Type B pancreatic cell (in vitro differentiated cells): ENCODE measurements at regions not wholly inside any gene's neighbourhood (a gene's known extent, or its start where the extent isn't known, plus 50 kb on each side); places are given as distances from the start of the nearest gene placed in this dataset.

Experiments
- DNase-seq: peaks from one replicate; pipeline ENCODE4 v3.0.0; 2021; ENCODE audit warnings: mixed read lengths; ENCODE audit not compliant: unreplicated experiment; ENCODE audit errors: extremely low spot score
- H3K27ac Mint-ChIP-seq: 2 replicates; pipeline ENCODE4 v1.8.0; 2021; ENCODE audit warnings: mild to moderate bottlenecking, mixed read lengths
- H3K27me3 Mint-ChIP-seq: 2 replicates; pipeline ENCODE4 v1.8.0; 2021; ENCODE audit warnings: mixed read lengths
- H3K36me3 Mint-ChIP-seq: 2 replicates; pipeline ENCODE4 v1.8.0; 2021; ENCODE audit warnings: mixed read lengths
- H3K4me1 Mint-ChIP-seq: one replicate; pipeline ENCODE4 v1.8.0; 2021; ENCODE audit warnings: mixed read lengths; ENCODE audit not compliant: unreplicated experiment
- H3K4me3 Mint-ChIP-seq: 2 replicates; pipeline ENCODE4 v1.8.0; 2021; ENCODE audit warnings: mild to moderate bottlenecking, mixed read lengths
- H3K9me3 Mint-ChIP-seq: 2 replicates; pipeline ENCODE4 v1.8.0; 2021; ENCODE audit warnings: mixed read lengths
- CTCF ChIP-seq: fragments of 200-600 bp; sonication (generic); conservative IDR thresholded peaks from 2 replicates; pipeline ENCODE4 v1.5.0; 2021; ENCODE audit warnings: antibody characterized with exemption, mild to moderate bottlenecking

DNA sequence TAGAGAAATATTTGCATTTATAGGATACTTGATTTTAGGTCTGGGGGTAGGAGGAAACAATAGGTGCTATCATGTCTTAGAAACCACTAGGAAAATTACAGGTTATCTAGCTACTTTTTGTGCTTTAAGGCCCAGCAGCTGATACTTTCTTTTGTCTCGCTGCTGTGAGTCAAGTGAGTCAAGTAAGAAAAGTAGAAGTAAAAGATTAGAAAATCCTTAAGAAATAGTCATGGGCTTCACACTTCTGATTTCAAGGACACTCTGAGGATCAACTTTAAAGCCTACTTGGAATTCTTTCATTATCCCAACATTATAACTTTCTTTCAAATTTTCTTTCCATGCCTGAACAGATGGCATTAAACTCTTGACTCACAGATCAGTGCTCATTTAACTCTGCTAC lies 95.2 kb upstream of the RBMS3 start:
- H3K4me1 Mint-ChIP-seq: no peaks in the 10 kb centered on the region
- H3K9me3 Mint-ChIP-seq: peaks cover 10% of the 10 kb centered on the region
- TF ChIP-seq CTCF: no peak
- H3K36me3 Mint-ChIP-seq: no peaks in the 10 kb centered on the region
- no peaks in the 10 kb centered on the region for H3K27me3 Mint-ChIP-seq
- no peak for DNase-seq
- no peak overlapping the region for H3K4me3 Mint-ChIP-seq
- H3K27ac Mint-ChIP-seq: no peak overlapping the region

DNA sequence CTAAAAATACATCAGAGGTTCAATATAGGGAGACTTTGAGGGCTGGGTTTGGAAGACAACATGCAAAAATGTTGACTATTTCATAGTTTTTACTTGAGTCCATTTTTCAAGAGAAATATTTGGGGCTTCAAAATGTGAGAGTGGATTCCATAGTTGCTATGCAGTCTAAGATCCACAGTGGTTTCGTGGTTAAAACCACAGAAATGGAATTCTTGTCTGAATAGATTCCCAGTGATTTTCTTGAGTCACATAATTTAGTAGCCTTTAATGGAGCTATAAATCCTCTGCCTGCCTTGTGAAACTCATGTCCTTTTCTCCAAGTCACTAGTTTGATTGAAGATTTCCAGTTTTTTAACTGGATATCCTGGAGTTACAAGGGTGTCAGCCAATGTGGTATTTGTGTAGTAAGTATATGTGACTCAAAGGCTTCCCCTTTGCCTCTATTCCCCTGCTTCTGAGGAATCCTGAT lies 94.7 kb upstream of the RBMS3 start:
- Mint-ChIP-seq H3K36me3 (no peaks in the 10 kb centered on the region), H3K27me3 (no peaks in the 10 kb centered on the region), H3K4me1 (no peaks in the 10 kb centered on the region), H3K4me3 (no peak overlapping the region), H3K9me3 (peaks cover 5% of the 10 kb centered on the region), H3K27ac (no peak overlapping the region)
- TF ChIP-seq CTCF: no peak
- no peak for DNase-seq

GRCh38 chr3:29186982-29187725 lies 93.7 kb upstream of the RBMS3 start:
- H3K36me3 Mint-ChIP-seq: no peaks in the 10 kb centered on the region
- H3K27ac Mint-ChIP-seq: no peak overlapping the region
- no peak for DNase-seq
- H3K27me3 Mint-ChIP-seq: no peaks in the 10 kb centered on the region
- H3K4me1 Mint-ChIP-seq: no peaks in the 10 kb centered on the region
- H3K4me3 Mint-ChIP-seq: no peak overlapping the region
- no peak for TF ChIP-seq CTCF
- H3K9me3 Mint-ChIP-seq: peaks cover 4% of the 10 kb centered on the region

DNA sequence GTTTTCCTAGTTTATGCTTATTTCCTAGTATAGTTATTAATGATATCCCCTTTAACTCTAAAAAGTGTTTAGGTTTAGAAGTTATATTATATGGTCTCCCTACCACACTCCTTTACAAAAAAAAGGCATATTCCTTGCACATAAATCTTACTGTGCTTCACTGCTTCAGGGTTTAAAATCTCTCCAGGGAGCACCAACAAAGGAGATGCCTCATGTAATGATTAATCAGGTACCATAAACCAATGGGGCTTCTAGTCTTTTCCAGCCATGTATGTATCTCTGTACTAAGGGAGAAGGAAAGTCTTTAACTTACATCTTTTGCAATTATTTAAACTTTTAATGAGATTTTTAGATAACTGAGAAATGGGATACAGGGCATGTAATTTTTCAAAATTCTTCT lies 91.5 kb upstream of the RBMS3 start:
- DNase-seq: no peak
- Mint-ChIP-seq H3K27me3 (no peaks in the 10 kb centered on the region), H3K27ac (no peak overlapping the region), H3K4me1 (no peaks in the 10 kb centered on the region), H3K36me3 (no peaks in the 10 kb centered on the region), H3K9me3 (peaks cover 4% of the 10 kb centered on the region), H3K4me3 (no peak overlapping the region)
- no peak for TF ChIP-seq CTCF

DNA sequence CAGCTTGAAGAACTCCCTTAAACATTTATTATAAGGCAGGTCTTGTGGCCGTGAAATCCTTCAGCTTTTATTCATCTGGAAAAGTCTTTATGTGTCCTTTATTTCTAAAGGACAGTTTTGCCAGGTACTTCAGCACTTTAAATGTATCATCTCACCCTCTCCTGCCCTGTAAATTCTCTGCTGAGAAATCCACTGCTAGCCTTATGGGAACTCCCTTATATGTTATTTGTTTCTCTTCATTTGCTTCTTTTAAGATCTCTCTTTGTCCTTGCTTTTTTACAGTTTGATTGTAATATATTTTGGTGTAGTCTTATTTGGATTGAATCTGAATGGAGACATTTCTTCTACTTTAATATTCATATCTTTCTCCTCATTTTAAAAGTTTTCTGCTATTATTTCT lies 86.7 kb upstream of the RBMS3 start:
- Mint-ChIP-seq H3K36me3 (no peaks in the 10 kb centered on the region), H3K4me1 (no peaks in the 10 kb centered on the region), H3K4me3 (no peak overlapping the region), H3K9me3 (no peaks in the 10 kb centered on the region), H3K27me3 (no peaks in the 10 kb centered on the region), H3K27ac (no peak overlapping the region)
- no peak for TF ChIP-seq CTCF
- no peak for DNase-seq
